HG03280 (cell line): ENCODE measurements at regions not wholly inside any gene's neighbourhood (a gene's known extent, or its start where the extent isn't known, plus 50 kb on each side); places are given as distances from the start of the nearest gene placed in this dataset.
A peak's percentile ranks its signal among the peaks of the same experiment; 100 is the strongest.

Experiments used
- ATAC-seq: cut with Tn5 transposase; IDR thresholded peaks from one replicate; pipeline ENCODE4 v1.9.1; 2021; ENCODE audit warnings: mild to moderate bottlenecking, moderate library complexity; ENCODE audit not compliant: unreplicated experiment

GRCh38 chr4:176441594-176441993 is 121.8 kb downstream of the SPCS3 start:
- no peak for ATAC-seq

- ATAC-seq: no peak
These were observed 123.4 kb downstream of the SPCS3 start for GRCh38 chr4:176443117-176443516.

GRCh38 chr4:176443646-176444409 is 124.1 kb downstream of the SPCS3 start:
- ATAC-seq: no peak

GRCh38 chr4:176444741-176445140 is 125.0 kb downstream of the SPCS3 start:
- ATAC-seq: no peak

DNA sequence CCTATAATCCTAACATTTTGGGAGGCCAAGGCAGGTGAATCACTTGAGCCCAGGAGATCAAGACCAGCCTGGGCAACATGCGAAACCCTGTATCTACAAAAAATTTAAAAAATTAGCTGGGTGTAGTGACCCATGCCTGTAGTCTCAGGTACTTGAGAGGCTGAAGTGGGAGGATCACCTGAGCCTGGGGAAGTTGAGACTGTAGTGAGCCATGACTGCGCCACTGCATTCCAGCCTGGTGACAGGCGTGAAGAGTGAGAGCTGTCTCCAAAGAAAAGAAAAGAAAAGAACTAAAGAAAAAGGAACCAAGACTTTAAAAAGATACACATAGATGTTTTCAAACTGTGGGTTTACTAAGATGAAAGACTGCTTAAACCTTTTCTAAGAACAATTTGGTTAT is 129.0 kb downstream of the SPCS3 start:
- ATAC-seq: no peak

DNA sequence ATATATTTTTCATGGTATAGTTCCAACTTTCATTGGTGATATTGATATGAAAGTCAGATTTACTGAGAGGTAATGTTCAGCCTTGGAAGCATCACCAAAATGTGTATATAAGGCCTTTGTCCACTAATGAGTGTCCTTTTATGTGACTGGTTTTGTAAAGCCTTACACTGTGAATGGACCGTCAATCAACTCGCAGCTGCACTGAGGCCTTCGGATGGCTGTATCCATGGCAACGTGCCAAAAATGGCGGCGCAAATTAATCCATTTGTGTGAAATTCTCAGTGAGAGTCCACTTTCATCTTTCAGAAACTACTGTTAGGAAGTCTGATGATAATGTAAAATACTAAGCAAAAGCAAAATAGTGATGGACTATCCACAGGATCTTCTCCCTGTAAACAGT is 131.7 kb downstream of the SPCS3 start:
- no peak for ATAC-seq

DNA sequence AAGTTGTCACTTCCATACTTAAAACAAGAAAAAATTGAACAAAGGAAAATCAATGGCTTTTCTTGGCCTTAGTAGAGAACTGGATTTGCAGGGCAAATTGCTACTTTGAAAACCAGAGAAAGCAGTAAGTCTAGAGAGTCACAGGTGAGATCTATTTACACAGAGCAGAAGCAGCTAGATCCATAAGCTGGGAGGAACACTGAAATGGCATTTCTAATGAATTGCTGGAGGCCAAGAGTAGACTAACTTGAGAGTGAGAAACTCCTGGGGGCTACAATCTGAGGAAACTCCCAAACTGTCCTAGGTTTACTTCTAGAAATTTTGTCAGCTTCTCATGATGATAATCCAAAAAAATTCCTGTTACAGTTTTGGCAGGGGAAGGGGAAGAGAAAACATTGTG is 133.3 kb downstream of the SPCS3 start:
- ATAC-seq: no peak

- ATAC-seq: no peak
These were observed 133.9 kb downstream of the SPCS3 start for GRCh38 chr4:176453658-176454057.

- peak; percentile 100 for ATAC-seq
These were observed 145.0 kb downstream of the SPCS3 start for GRCh38 chr4:176464748-176465147.

GRCh38 chr4:176467001-176467400 is 147.2 kb downstream of the SPCS3 start:
- no peak for ATAC-seq

- no peak for ATAC-seq
These were observed 149.8 kb downstream of the SPCS3 start for GRCh38 chr4:176469546-176469945.

DNA sequence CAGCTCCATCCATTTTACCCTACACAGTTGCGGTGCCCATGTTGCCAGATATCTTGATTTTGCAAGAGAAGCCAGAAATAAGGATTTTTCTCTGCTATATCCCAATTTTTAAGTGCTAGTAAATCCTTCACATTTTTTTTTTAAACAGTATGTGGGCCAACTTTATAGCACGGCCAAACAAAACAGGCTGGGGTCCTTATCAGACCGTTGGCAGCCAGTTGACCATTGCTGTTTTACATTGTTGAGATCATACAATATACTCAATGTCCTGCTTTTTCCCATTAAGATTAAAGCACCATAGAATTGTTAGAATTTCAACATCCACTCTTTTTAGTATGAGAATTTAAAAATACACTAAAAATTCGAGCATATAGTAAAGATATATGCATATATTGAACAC is 150.9 kb downstream of the SPCS3 start:
- ATAC-seq: no peak

DNA sequence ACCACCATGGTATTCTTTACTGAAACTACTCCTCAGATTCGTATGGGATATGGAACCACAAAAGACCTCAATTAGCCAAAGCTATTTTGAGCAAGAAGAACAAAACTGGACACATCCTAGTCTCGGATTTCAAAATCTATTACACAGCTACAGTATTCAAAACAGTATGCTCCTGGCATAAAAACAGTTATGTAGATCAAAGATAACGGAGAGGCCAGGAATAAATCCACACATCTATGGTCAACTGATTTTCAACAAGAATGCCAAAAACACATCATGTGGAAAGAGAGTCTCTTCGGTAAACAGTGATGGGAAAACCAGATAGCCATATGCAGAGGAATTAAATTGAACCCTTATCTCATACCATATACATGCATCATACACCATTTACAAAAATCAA is 155.3 kb downstream of the SPCS3 start:
- ATAC-seq: no peak

- ATAC-seq: no peak
These were observed 158.3 kb downstream of the SPCS3 start for GRCh38 chr4:176478076-176478475.

- ATAC-seq: no peak
These were observed 160.0 kb downstream of the SPCS3 start for GRCh38 chr4:176479767-176480166.

GRCh38 chr4:176482972-176483371 is 163.2 kb downstream of the SPCS3 start:
- no peak for ATAC-seq

GRCh38 chr4:176484301-176484984 is 164.7 kb downstream of the SPCS3 start:
- ATAC-seq: no peak

DNA sequence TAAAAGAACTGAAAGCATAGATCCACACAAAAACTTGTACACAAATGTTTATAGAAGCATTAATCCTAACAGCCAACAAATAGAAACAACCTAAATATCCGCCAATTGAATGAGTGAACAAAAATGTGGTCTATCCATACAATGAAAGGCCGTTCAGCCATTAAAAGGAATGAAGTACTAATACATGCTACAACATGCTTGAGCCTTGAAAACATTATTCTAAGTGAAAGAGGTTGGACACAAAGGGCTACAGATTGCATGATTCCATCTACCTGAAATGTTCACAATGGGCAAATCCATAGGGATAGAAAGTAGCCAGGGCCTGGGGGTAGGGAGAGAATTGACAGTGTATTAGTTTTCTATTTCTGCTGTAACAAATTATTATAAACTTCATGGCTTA is 169.2 kb downstream of the SPCS3 start:
- no peak for ATAC-seq

DNA sequence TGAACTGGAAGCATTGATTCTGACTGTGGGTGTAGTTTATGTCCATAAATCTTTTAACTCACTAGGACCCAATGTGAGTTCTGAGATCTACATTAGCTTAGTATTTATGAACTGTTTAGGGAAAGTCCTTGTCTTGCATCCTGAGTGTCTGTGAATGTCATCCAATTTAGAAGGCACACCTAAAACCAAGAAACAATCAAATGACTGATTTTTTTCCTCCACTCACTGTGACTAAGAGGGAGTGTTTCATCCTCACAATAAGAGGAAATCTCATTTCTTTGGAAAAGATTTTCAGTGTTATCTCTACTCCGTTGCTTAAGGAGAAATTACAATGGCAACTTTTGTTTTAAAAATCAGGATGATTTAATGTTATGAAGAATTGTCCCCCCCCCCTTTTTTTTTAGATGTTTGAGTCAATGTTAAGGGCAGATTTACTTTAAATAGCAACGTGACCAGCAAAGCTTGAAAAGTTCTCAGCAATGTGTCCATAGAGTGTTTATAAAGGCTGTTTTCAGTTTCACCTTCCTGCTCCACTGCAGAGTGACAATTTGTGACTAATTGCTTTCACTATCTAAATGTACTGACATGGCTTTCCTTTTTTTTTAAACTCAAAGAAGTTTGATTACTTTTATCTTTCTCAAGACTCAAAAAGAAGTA is 173.0 kb downstream of the SPCS3 start:
- peak; percentile 100 for ATAC-seq

- ATAC-seq: no peak
These were observed 179.0 kb downstream of the SPCS3 start for GRCh38 chr4:176498617-176499256.

DNA sequence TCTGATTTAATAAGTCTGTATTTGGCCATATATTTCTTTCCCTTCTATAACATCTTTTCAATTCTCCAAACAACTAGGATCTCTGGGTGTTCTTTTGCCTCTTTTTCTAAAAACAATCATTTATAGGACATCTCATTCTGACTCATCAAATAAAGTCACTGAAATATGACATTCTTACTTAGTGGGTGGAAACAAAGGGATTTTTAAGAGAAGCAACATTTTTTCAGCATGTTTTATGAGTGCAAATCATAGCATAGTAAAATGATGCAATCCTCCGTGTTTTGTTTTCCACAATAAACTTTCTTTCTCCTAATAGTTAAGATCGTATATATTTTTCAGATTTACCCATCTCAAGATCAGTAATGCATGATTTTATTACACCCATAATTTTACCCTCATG is 179.8 kb downstream of the SPCS3 start:
- no peak for ATAC-seq

GRCh38 chr4:176500894-176501293 is 181.1 kb downstream of the SPCS3 start:
- ATAC-seq: no peak
